SHP77 treated with DMSO at 0.1 percent for 48 hours (cell line): ENCODE measurements at regions not wholly inside any gene's neighbourhood (a gene's known extent, or its start where the extent isn't known, plus 50 kb on each side); places are given as distances from the start of the nearest gene placed in this dataset.
A peak's percentile ranks its signal among the peaks of the same experiment; 100 is the strongest.

Experiments
- DNase-seq: peaks from one replicate; lab custom pipeline; 2025; lab: John Stamatoyannopoulos, UW

GRCh38 chr6:168211681-168212080, 107.9 kb downstream of the DACT2 start:
- DNase-seq, result no peak

GRCh38 chr6:168210239-168211105, 109.1 kb downstream of the DACT2 start:
- no peak for DNase-seq

- no peak for DNase-seq
Measured at GRCh38 chr6:168209420-168209819, 110.2 kb downstream of the DACT2 start.

- no peak for DNase-seq
Measured at GRCh38 chr6:168208854-168209253, 110.7 kb downstream of the DACT2 start.

GRCh38 chr6:168208402-168208801, 111.2 kb downstream of the DACT2 start:
- DNase-seq, result no peak

- no peak for DNase-seq
Measured at GRCh38 chr6:168207421-168208175, 112.0 kb downstream of the DACT2 start.

GRCh38 chr6:168206661-168207274, 112.8 kb downstream of the DACT2 start:
- DNase-seq, result no peak

- no peak for DNase-seq
Measured at GRCh38 chr6:168206186-168206585, 113.4 kb downstream of the DACT2 start.

GRCh38 chr6:168201799-168202198, 117.8 kb downstream of the DACT2 start:
- no peak for DNase-seq

- no peak for DNase-seq
Measured at GRCh38 chr6:168201383-168201782, 118.2 kb downstream of the DACT2 start.

- DNase-seq, result no peak
Measured at GRCh38 chr6:168200571-168201134, 118.9 kb downstream of the DACT2 start.

GRCh38 chr6:168198302-168199180, 119.5 kb upstream of the FRMD1 start:
- no peak for DNase-seq

GRCh38 chr6:168197636-168198301, 118.8 kb upstream of the FRMD1 start:
- DNase-seq, result no peak

- no peak for DNase-seq
Measured at GRCh38 chr6:168196881-168197635, 118.0 kb upstream of the FRMD1 start.

- DNase-seq, result peak; percentile 65
Measured at GRCh38 chr6:168196385-168196860, 117.4 kb upstream of the FRMD1 start.

GRCh38 chr6:168195712-168196111, 116.7 kb upstream of the FRMD1 start:
- no peak for DNase-seq

- DNase-seq, result no peak
Measured at GRCh38 chr6:168194732-168195567, 115.9 kb upstream of the FRMD1 start.

GRCh38 chr6:168193816-168194721, 115.1 kb upstream of the FRMD1 start:
- no peak for DNase-seq
